ENCODE measurements at regions not wholly inside any gene's neighbourhood (a gene's known extent, or its start where the extent isn't known, plus 50 kb on each side); places are given as distances from the start of the nearest gene placed in this dataset.

DNA sequence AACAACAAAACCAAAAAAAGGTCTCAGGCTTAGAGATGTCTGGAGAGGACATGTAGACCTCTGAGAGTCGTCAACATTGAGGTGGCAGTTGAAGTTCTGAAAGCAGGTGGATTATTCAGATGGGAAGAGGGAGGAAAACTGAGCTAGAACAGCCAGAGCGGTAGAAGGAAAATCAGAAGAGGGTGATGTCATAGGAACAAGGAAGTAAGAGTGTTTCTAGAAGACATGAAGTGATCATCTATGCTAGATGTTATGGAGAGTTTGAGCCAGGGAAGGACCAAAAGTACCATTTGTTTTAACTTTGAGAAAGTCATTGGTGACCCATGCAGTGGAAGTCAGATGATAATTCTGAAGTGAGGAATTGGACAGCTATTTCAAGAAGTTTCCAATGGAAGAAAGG lies 316.2 kb upstream of the RGS6 start:
- intact Hi-C loops (cut with DNase I, micrococcal nuclease), result no loop called here
- Histone ChIP-seq H3K9me3 (ENCODE audit: control insufficient read depth in 1 of 2, insufficient read depth in 1 of 2, low read length in 2 of 2) (no peaks in the 10 kb centered on the region), H3K27ac (ENCODE audit: low read depth in 1 of 2, low read length in 2 of 2) (no peak overlapping the region), H3K4me1 (ENCODE audit: insufficient read depth, low read length) (no peaks in the 10 kb centered on the region), H3K36me3 (ENCODE audit: insufficient read depth, low read length) (peaks cover 13% of the 10 kb centered on the region), H3K27me3 (ENCODE audit: control insufficient read depth in 1 of 2, insufficient read depth in 2 of 2, low read length in 2 of 2) (no peaks in the 10 kb centered on the region), H3K4me3 (ENCODE audit: low read length) (no peak overlapping the region)
- no peaks in the 10 kb centered on the region for H3K27me3 Mint-ChIP-seq
- no peak overlapping the region for H3K27ac Mint-ChIP-seq
- no peak overlapping the region for H3K4me3 Mint-ChIP-seq
- H3K36me3 Mint-ChIP-seq (ENCODE audit: low read depth), result peaks cover 27% of the 10 kb centered on the region
- no peak for TF ChIP-seq CTCF (IDR thresholded peaks at IDR 0.05)
- POLR2A ChIA-PET, result no interaction called here
- CTCF ChIA-PET, result no interaction called here
- H3K4me1 Mint-ChIP-seq (ENCODE audit: low read depth), result peaks cover 5% of the 10 kb centered on the region
- DNase-seq (no peak), ATAC-seq (ENCODE audit: poor library complexity) (no peak)
- H3K9me3 Mint-ChIP-seq, result no peaks in the 10 kb centered on the region

GRCh38 chr14:71618047-71618446 lies 314.2 kb upstream of the RGS6 start:
- H3K9me3 Mint-ChIP-seq, result no peaks in the 10 kb centered on the region
- Histone ChIP-seq H3K9me3 (ENCODE audit: control insufficient read depth in 1 of 2, insufficient read depth in 1 of 2, low read length in 2 of 2) (no peaks in the 10 kb centered on the region), H3K4me3 (ENCODE audit: low read length) (no peak overlapping the region), H3K27ac (ENCODE audit: low read depth in 1 of 2, low read length in 2 of 2) (no peak overlapping the region), H3K36me3 (ENCODE audit: insufficient read depth, low read length) (peaks cover 16% of the 10 kb centered on the region), H3K4me1 (ENCODE audit: insufficient read depth, low read length) (no peaks in the 10 kb centered on the region), H3K27me3 (ENCODE audit: control insufficient read depth in 1 of 2, insufficient read depth in 2 of 2, low read length in 2 of 2) (no peaks in the 10 kb centered on the region)
- H3K36me3 Mint-ChIP-seq (ENCODE audit: low read depth), result peaks cover 40% of the 10 kb centered on the region
- POLR2A ChIA-PET, result no interaction called here
- DNase-seq (no peak), ATAC-seq (ENCODE audit: poor library complexity) (no peak)
- no peaks in the 10 kb centered on the region for H3K27me3 Mint-ChIP-seq
- intact Hi-C loops (cut with DNase I, micrococcal nuclease), result no loop called here
- no peak for TF ChIP-seq CTCF (IDR thresholded peaks at IDR 0.05)
- no peak overlapping the region for H3K27ac Mint-ChIP-seq
- H3K4me1 Mint-ChIP-seq (ENCODE audit: low read depth), result peaks cover 5% of the 10 kb centered on the region
- CTCF ChIA-PET, result no interaction called here
- no peak overlapping the region for H3K4me3 Mint-ChIP-seq

GRCh38 chr14:71618716-71619115 lies 313.5 kb upstream of the RGS6 start:
- H3K4me3 ChIP-seq (ENCODE audit: low read length), result no peak overlapping the region
- no peak for DNase-seq

More at GRCh38 chr14:71618716-71619115, 313.5 kb upstream of the RGS6 start:
- Histone ChIP-seq H3K27me3 (ENCODE audit: control insufficient read depth in 1 of 2, insufficient read depth in 2 of 2, low read length in 2 of 2) (no peaks in the 10 kb centered on the region), H3K27ac (ENCODE audit: low read depth in 1 of 2, low read length in 2 of 2) (no peak overlapping the region), H3K9me3 (ENCODE audit: control insufficient read depth in 1 of 2, insufficient read depth in 1 of 2, low read length in 2 of 2) (no peaks in the 10 kb centered on the region), H3K36me3 (ENCODE audit: insufficient read depth, low read length) (peaks cover 16% of the 10 kb centered on the region), H3K4me1 (ENCODE audit: insufficient read depth, low read length) (no peaks in the 10 kb centered on the region)
- H3K36me3 Mint-ChIP-seq (ENCODE audit: low read depth), result peaks cover 46% of the 10 kb centered on the region
- no peak for TF ChIP-seq CTCF (IDR thresholded peaks at IDR 0.05)
- POLR2A ChIA-PET, result no interaction called here
- CTCF ChIA-PET, result no interaction called here
- intact Hi-C loops (cut with DNase I, micrococcal nuclease), result no loop called here
- peaks cover under 1% of the 10 kb centered on the region for H3K4me1 Mint-ChIP-seq (ENCODE audit: low read depth)
- no peaks in the 10 kb centered on the region for H3K27me3 Mint-ChIP-seq
- no peak for ATAC-seq (ENCODE audit: poor library complexity)
- no peak overlapping the region for H3K4me3 Mint-ChIP-seq
- no peaks in the 10 kb centered on the region for H3K9me3 Mint-ChIP-seq
- no peak overlapping the region for H3K27ac Mint-ChIP-seq
